ENCODE measurements at regions not wholly inside any gene's neighbourhood (a gene's known extent, or its start where the extent isn't known, plus 50 kb on each side); places are given as distances from the start of the nearest gene placed in this dataset.

- no peak for DNase-seq
Observed at GRCh38 chr15:62975515-62975914, 67.0 kb upstream of the TPM1 start.

- DNase-seq = no peak
Observed at GRCh38 chr15:62976301-62976881, 66.2 kb upstream of the TPM1 start.

GRCh38 chr15:62977952-62978811, 64.4 kb upstream of the TPM1 start:
- no peak for DNase-seq

- DNase-seq = no peak
Observed at GRCh38 chr15:62979252-62979651, 63.3 kb upstream of the TPM1 start.

GRCh38 chr15:62981071-62981470, 61.5 kb upstream of the TPM1 start:
- no peak for DNase-seq

GRCh38 chr15:62983956-62984355, 58.6 kb upstream of the TPM1 start:
- no peak for DNase-seq

- no peak for DNase-seq
Observed at GRCh38 chr15:62985768-62986167, 56.8 kb upstream of the TPM1 start.

- no peak for DNase-seq
Observed at GRCh38 chr15:62986948-62987347, 55.6 kb upstream of the TPM1 start.

GRCh38 chr15:62988701-62989100, 53.8 kb upstream of the TPM1 start:
- no peak for DNase-seq

GRCh38 chr15:62989366-62990055, 53.0 kb upstream of the TPM1 start:
- no peak for DNase-seq

GRCh38 chr15:62991698-62992097, 50.8 kb upstream of the TPM1 start:
- no peak for DNase-seq

- DNase-seq = no peak
Observed at GRCh38 chr15:62992302-62992701, 50.2 kb upstream of the TPM1 start.
